Esophagus squamous epithelium (tissue), 5 donors: ENCODE measurements at regions not wholly inside any gene's neighbourhood (a gene's known extent, or its start where the extent isn't known, plus 50 kb on each side); places are given as distances from the start of the nearest gene placed in this dataset.
"Not testable (repeated sequence)": the region's sequence is repeated elsewhere in the genome, so short reads cannot be mapped to it uniquely, and the experiment has no call there.

Source experiments
- DNase-seq: peaks from one replicate; lab custom pipeline; 2025; lab: John Stamatoyannopoulos, UW
- H3K27ac ChIP-seq, 4 donors: fragments of 200-600 bp; sonication (generic); one replicate each; pipeline ENCODE4 v1.5.1; 2016 to 2019; ENCODE audit warnings: mild to moderate bottlenecking in 1 of 4
- H3K27me3 ChIP-seq, 4 donors: fragments of 200-600 bp; sonication (generic); 1 replicate in 3 of 4; 2 replicates in 1 of 4; pipeline versions ENCODE4 v1.5.1 to v1.6.0; 2017 to 2021; ENCODE audit warnings: antibody characterized with exemption in 1 of 4
- H3K36me3 ChIP-seq, 3 donors: fragments of 200-600 bp; sonication (generic); one replicate each; pipeline ENCODE4 v1.5.1; 2016 to 2019
- H3K4me1 ChIP-seq, 3 donors: fragments of 200-600 bp; sonication (generic); one replicate each; pipeline ENCODE4 v1.5.1; 2017 to 2019
- H3K4me3 ChIP-seq, 4 donors: fragments of 200-600 bp; sonication (generic); 1 replicate in 3 of 4; 2 replicates in 1 of 4; pipeline ENCODE4 v1.5.1; 2016 to 2019; ENCODE audit warnings: mild to moderate bottlenecking in 2 of 4, moderate library complexity in 1 of 4
- H3K9me3 ChIP-seq, 3 donors: fragments of 200-600 bp; sonication (generic); one replicate each; pipeline ENCODE4 v1.5.1; 2016 to 2019
- POLR2A ChIP-seq, 4 donors: fragments of 450-650 bp; IDR thresholded peaks; one replicate each; pipeline ENCODE4 v1.6.1; 2017; ENCODE audit warnings: antibody characterized with exemption in 4 of 4, mild to moderate bottlenecking in 4 of 4, moderate library complexity in 3 of 4
- WGBS, 2 donors: methylation state at CpG; one replicate each; pipeline ENCODE4 v1.1.5; 2018; 5-methylcytosine and 5-hydroxymethylcytosine counted together
- intact Hi-C: fragments of 100-400 bp; cut with DNase I; formaldehyde crosslinking; loops from one replicate; pipeline ENCODE4 v1.15.0; 2022
- TF ChIP-seq, protein P1 (sequence below), 6 experiments: fragments of 450-650 bp in 4 of 6; fragments of 200-600 bp in 2 of 6; sonication (generic) in 2 of 6; IDR thresholded peaks; one replicate each; pipeline ENCODE4 v1.5.1; 2016 to 2019; ENCODE audit warnings: antibody characterized with exemption in 6 of 6, mild to moderate bottlenecking in 4 of 6, moderate library complexity in 4 of 6
- donor health status: DM: yes; HTN: yes; CAD: no.

DNA sequence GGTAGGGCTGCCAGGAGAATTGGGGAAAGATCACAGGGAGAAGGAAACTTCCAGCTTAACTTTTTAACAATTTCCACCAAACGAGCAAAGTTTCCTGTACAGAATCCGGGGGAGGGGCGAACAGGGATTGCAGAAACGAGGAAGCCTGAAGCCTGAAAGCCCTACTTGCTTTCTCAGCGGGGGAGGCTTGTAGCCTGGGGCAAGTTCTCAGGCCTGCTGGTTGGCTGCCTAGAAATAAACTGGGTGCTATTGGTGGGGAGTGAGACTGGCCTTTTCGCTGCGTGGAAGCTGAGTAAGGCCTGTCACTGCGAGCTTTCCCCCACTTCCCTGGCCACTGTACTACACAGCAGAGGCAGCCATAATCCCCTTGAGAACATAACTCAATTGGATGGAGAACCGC, 110.8 kb upstream of the ATP8A1 start:
- no peak overlapping the region for H3K27ac ChIP-seq
- intact Hi-C loops, result no loop called here
- no peaks in the 10 kb centered on the region for H3K36me3 ChIP-seq
- no peaks in the 10 kb centered on the region for H3K4me1 ChIP-seq
- TF ChIP-seq, protein P1, sequence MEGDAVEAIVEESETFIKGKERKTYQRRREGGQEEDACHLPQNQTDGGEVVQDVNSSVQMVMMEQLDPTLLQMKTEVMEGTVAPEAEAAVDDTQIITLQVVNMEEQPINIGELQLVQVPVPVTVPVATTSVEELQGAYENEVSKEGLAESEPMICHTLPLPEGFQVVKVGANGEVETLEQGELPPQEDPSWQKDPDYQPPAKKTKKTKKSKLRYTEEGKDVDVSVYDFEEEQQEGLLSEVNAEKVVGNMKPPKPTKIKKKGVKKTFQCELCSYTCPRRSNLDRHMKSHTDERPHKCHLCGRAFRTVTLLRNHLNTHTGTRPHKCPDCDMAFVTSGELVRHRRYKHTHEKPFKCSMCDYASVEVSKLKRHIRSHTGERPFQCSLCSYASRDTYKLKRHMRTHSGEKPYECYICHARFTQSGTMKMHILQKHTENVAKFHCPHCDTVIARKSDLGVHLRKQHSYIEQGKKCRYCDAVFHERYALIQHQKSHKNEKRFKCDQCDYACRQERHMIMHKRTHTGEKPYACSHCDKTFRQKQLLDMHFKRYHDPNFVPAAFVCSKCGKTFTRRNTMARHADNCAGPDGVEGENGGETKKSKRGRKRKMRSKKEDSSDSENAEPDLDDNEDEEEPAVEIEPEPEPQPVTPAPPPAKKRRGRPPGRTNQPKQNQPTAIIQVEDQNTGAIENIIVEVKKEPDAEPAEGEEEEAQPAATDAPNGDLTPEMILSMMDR (IDR thresholded peaks at IDR 0.05), result no peak
- TF ChIP-seq POLR2A (IDR thresholded peaks at IDR 0.05), result no peak
- 33 to 77% methylated on average over 2 to 5 of the region's 9 CpGs for WGBS, 2 donors
- no peaks in the 10 kb centered on the region for H3K9me3 ChIP-seq
- H3K4me3 ChIP-seq, result no peak overlapping the region
- H3K27me3 ChIP-seq, result no peaks in the 10 kb centered on the region
- DNase-seq, result no peak

DNA sequence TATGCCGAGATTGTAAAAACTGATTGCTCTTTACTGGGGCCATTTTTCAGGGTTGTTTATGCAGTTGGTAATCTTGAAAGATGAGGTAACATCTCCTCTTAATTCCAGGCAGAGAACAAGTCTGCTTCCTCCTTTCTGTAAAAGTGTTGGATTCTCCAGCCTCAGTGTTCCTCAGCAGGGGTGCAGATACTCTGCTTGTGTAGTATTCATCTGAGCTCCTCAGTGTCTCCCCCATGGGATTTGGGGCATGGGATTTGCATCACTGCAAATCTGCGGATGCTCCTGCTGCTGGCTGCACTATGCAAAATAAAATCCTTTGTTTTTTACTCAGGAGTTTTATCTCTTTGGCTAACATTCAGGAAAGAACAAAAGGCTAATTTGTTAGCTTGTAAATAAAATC, 104.9 kb upstream of the ATP8A1 start:
- H3K27ac ChIP-seq, result no peak overlapping the region
- no peaks in the 10 kb centered on the region for H3K4me1 ChIP-seq
- no peak overlapping the region for H3K4me3 ChIP-seq
- TF ChIP-seq POLR2A (IDR thresholded peaks at IDR 0.05), result no peak
- TF ChIP-seq, protein P1 (IDR thresholded peaks at IDR 0.05), result no peak
- intact Hi-C loops, result no loop called here
- H3K36me3 ChIP-seq, result no peaks in the 10 kb centered on the region
- 44 to 52% methylated on average over 2 of the region's 2 CpGs for WGBS, 2 donors
- no peak for DNase-seq
- H3K9me3 ChIP-seq, result no peaks in the 10 kb centered on the region
- no peaks in the 10 kb centered on the region for H3K27me3 ChIP-seq

DNA sequence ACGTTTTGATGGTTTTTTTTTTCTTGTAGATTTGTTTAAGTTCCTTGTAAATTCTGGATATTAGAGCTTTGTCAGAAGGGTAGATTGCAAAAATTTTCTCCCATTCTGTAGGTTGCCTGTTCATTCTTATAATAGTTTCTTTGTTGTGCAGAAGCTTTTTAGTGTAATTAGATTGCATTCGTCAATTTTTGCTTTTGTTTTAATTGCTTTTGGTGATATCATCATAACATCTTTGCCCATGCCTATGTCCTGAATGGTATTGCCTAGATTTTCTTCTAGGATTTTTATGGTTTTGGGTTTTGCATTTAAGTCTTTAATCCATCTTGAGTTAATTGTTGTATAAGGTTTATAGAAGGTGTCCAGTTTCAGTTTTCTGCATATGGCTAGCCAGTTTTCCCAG, 98.1 kb upstream of the ATP8A1 start:
- intact Hi-C loops, H3K4me3 ChIP-seq, H3K9me3 ChIP-seq, H3K36me3 ChIP-seq, H3K27ac ChIP-seq, DNase-seq, H3K4me1 ChIP-seq, H3K27me3 ChIP-seq: not testable (repeated sequence)
- 58 to 59% methylated on average over 2 of the region's 2 CpGs for WGBS, 2 donors

DNA sequence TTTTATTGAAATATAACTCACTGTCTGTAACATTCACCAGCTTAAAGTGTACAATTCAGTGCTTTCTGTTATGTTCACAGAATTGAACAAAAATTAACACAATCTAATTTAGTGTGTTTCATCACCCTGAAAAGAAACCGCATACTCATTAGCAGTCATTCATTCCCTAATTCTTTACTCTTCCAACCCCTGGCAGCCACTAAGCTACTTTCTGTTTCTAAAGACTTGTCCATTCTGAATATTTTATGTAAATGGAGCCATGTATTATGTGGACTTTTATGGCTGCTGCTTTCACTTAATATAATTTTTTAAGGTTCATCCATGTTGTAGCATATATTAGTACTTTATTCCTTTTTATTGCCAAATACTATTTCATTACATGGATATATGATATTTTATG, 94.7 kb upstream of the ATP8A1 start:
- no peaks in the 10 kb centered on the region for H3K27me3 ChIP-seq
- TF ChIP-seq, protein P1 (IDR thresholded peaks at IDR 0.05), result no peak
- TF ChIP-seq POLR2A (IDR thresholded peaks at IDR 0.05), result no peak
- no peaks in the 10 kb centered on the region for H3K36me3 ChIP-seq
- H3K4me1 ChIP-seq, result no peaks in the 10 kb centered on the region
- no peak for DNase-seq
- H3K4me3 ChIP-seq, result no peak overlapping the region
- intact Hi-C loops, result no loop called here
- H3K9me3 ChIP-seq, result no peaks in the 10 kb centered on the region
- 86 to 92% methylated on average over 1 of the region's 1 CpG for WGBS, 2 donors
- no peak overlapping the region for H3K27ac ChIP-seq

DNA sequence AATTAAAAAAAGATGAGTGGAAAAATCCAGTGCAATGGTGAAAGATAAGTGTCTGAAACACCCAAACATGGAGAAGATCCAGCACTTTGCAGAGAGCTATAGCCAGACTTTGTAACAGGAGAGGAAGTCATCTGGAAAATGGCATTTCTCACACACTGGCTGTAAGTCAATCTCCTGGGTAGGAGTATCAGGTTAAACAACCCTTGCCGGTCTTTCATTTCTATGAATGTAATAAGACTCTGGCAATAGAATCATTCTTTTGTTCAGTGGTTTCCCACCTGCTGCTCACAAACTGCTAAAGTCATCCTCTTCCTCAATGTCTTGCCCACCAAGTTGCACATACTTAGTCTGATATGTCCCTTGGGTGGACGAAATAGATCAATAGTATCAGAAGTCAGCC, 94.0 kb upstream of the ATP8A1 start:
- whole genome bisulfite sequencing, 2 donors, result 46 to 59% methylated on average over 2 of the region's 2 CpGs
- intact Hi-C loops, result no loop called here
- DNase-seq, result no peak
- no peaks in the 10 kb centered on the region for H3K4me1 ChIP-seq
- no peak overlapping the region for H3K27ac ChIP-seq
- H3K9me3 ChIP-seq, result no peaks in the 10 kb centered on the region
- no peak overlapping the region for H3K4me3 ChIP-seq
- TF ChIP-seq POLR2A (IDR thresholded peaks at IDR 0.05), result no peak
- TF ChIP-seq, protein P1 (IDR thresholded peaks at IDR 0.05), result no peak
- no peaks in the 10 kb centered on the region for H3K27me3 ChIP-seq
- H3K36me3 ChIP-seq, result no peaks in the 10 kb centered on the region

DNA sequence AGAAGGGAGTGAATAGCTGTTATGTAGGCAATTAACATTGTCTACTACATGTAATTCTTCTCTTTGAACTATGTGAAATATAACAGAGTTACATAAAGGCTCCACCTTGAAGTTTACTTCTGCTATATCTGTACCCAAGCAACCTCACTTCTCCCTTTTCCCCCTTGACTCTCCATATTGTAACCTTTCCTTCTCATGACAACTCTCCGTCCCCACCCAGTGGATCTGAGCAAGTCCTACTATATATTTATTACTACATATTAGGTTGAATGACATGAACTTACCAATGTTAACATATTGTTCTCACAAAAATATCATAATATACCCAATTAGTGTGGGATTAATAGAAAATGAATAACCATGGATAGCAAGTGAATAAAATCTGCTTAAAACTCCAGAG, 93.2 kb upstream of the ATP8A1 start:
- Histone ChIP-seq H3K4me1 (no peaks in the 10 kb centered on the region), H3K9me3 (no peaks in the 10 kb centered on the region), H3K36me3 (no peaks in the 10 kb centered on the region), H3K27me3 (no peaks in the 10 kb centered on the region), H3K4me3 (no peak overlapping the region), H3K27ac (no peak overlapping the region)
- intact Hi-C loops, result no loop called here
- WGBS, 2 donors, result 65 to 81% methylated on average over 1 of the region's 1 CpG
- TF ChIP-seq, protein P1 (IDR thresholded peaks at IDR 0.05), result peak in 1 of 6 experiments; percentile 9
- TF ChIP-seq POLR2A (IDR thresholded peaks at IDR 0.05), result no peak
- no peak for DNase-seq
